ENCODE measurements at regions not wholly inside any gene's neighbourhood (a gene's known extent, or its start where the extent isn't known, plus 50 kb on each side); places are given as distances from the start of the nearest gene placed in this dataset.

DNA sequence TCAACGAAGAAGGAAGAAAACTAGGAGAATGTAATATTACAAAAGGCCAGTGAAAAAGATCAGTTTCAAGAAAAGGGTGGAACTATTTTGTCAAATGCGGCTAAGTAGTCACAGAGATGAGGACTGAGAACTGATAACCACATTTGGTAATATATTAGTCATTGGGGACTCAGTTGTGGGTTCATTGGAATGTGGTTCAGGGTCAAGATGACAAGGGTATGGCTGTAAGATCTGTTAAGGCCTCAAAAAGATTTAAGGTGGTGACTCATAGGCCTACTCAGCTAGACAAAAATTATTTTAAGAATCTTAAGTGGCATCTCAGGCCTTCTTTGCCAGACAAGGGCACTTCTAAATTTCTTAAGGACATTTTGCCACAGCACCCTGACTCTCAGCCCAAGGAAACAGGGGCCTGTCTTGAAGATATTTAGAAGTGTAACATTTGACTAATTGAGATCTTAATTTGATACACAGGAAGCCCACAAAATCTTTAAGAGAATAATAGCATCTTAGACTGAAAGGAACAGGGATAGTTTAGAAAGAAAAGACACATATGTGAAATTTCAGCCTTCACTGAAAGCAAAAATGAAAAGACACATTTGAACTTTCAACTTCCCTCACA is 81.3 kb downstream of the STRADB start (continued):
- TF ChIP-seq SNAI2 (CRISPR knock-in tag; IDR thresholded peaks at IDR 0.05), result no peak
- no peak for TF ChIP-seq ZNF565 (CRISPR knock-in tag; conservative IDR thresholded peaks at IDR 0.05; ENCODE audit: low read depth)

Data from SK-N-SH treated with all-trans-retinoic acid at 6 μM for 48 hours (cell line).